Stimulated activated CD4-positive, alpha-beta T cell treated with anti-CD3 and anti-CD28 coated beads, TNF-alpha, amount 100 ng/mL, for 1 hour (primary cell): ENCODE measurements at regions not wholly inside any gene's neighbourhood (a gene's known extent, or its start where the extent isn't known, plus 50 kb on each side); places are given as distances from the start of the nearest gene placed in this dataset.

Experiments
- DNase-seq, 3 donors: peaks; one replicate each; pipeline ENCODE4 v3.0.0-alpha.2; 2020; ENCODE audit warnings: low read depth in 3 of 3, low spot score in 1 of 3

DNA sequence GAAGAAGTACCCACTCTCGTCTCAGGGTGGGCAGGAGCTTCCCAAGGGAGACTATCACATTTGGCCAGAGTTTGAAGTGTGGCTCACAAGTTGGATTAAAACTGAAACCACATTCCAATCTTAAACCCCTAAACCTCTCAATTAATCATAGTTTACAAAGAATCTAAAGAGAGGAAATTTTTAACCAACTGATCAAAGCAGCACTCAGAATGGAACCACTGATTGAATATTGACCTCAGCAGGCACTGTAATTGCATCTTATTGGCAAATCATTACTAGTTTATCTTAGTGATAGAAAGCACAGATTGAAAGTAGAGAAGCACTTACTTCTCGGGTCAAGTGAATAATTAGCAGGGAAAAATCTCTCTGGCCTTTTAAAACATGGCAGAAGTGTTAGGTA lies 491.6 kb downstream of the TOX3 start:
- no peak for DNase-seq

DNA sequence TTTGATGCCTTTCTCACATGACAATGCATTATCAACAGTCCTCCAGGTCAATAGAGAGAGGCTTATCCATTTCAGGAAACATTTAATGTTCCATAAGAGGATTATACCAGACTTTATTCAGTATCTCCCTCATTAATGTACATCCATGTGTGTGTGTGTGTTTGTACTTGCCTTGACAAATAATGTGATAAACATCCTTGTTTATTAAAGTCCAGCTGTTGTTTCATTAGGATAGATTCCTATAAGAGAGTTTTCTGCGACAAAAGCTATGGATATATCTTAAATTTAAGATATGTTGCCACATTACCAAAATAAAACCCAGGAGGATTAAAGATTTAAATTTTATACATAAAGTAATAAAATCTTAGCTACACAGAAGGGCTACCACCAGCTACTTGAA lies 492.6 kb downstream of the TOX3 start:
- DNase-seq: no peak

DNA sequence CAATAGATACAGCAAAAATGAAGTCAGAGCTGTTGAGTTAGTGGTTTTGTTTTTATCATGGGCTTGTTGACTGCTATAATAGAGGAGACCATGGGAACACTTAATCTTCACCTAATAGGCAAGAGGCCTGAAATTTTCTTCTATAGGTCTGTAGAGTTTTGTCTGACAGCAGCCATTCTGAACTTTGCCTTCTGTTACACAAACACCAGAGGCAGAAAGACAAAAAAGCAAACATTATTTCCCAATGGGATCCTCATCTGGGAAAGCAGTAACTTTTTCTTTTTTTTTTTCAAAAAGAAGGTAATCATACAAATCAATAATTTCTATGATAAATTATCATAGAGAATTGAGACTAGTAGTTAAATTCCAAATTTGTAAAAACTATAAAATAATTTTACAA lies 494.1 kb downstream of the TOX3 start:
- DNase-seq: no peak

DNA sequence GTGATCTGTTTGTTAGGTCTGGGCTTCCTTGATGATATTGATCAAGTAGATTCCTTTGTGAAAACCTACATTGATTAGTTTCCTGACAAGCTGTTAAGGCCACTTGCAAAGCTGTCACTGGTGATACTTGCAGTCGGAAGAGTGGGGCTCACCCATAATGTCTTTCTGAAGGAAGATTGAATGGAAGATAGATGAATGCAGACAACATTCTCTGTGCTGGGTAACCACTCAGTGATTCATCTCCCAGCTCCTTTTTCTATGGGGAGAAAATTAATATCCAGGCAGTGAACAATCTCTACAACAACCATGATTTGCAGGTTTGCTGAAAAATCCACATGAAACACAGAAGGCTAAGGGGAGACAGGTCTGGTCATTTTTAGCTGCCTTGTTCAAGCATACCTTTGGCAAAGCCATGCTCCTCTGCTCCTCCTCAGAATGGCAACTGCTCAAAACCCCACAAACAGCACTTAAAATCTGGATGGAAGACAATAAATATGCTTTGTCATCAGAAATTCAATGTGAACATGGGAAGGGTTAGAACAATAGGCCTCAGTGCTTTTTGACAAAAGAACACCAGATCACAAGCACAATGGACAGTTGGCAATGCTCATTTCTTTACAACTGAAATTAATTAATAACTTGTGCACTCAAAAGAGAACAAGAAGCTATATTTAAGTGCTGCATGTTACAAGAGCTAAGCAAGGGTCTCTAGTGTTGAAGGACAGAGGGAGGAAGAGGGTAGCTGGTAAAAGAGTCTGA lies 495.4 kb downstream of the TOX3 start:
- DNase-seq: no peak

DNA sequence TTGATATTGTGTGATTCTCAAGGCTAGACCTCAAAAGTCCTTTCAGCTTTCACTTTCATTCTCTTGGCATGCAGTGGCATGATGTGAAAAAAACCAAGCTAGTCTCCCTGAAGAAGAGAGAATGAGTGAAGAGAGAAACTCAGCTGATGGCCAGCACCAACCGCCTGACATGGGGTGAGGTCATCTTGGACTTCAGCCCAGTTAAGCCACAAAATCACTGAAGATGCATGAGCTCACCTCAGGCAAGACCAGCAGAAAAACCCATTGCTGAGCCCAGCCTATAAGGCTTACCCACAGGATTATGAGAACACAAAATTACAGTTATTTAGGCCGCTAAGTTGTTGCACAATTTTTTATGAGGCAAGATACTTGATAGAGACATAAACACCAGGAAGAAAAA lies 496.5 kb downstream of the TOX3 start:
- DNase-seq: no peak

DNA sequence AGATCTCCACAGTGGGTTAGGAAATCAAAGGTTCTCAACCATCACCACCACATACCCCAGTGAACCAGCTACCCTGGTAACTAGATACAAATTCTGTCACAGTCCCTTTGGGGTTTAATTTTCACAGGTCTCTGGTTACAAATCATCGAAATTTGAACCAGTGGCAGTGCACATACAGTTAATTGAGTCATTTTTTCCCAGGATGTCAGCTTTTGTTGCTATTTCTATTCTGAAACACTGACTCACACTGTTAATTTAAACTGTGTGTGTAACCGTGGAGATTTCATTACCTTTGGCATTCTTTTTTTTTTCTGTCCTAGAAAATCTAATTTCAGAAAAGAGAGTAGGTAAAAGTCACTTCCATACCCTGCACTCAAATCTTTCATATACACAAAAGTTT lies 511.5 kb downstream of the TOX3 start:
- DNase-seq: no peak

DNA sequence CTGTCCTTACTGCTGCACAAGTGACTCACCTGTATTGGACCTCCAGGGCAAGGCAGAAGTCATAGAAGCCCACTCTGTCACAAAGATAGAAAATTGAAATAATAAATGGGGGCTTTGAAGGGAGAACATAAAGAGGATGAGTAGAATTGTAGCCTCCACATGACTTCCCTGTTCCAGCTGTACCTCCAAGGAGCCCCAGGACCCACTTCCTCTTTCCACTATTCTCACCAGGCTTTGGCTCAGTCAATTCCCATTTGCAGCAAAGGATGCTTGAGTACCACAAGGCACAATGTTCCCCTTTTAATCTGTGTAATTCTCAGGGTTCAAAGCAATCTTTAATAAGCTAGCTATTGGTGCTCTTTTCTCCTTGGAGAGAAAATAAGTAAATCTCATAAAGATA lies 512.1 kb downstream of the TOX3 start:
- DNase-seq: no peak

DNA sequence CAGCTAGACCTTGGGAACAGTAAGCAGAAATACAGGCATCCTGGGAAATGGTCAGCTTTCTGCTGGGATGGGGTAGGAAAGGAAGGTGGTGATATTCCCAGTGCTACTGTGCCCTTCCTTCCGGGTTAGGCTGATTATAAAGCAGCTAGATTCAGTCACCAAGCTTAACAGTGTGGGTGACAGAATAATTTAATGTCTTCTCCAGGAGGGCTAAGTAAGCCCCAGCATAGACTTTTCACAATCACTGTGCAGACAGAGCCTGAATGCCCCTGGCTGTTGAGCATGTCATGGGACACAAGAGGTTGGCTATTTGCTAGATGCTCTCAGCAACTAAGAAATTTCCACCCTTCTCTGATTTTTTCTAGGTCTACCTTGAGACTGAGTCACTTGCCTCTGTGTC lies 513.0 kb downstream of the TOX3 start:
- DNase-seq: no peak

DNA sequence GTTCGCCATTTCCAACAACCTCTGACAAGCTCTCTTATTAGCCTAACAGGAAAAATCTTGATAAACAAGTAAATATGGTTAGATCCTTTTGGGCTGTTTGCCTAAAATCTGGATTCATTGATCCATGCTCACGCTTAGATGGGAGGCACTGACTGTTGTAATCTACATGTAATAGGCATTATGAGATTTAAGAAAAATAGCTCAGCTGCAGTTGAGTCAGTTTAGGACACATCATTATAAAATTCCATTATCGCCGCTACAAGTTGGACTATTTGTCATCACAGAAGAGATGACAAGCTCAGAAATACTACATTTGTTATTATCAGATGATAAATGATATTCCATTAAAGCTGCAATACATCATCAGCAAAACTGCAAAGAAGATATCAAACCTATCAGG lies 524.0 kb downstream of the TOX3 start:
- DNase-seq: no peak

DNA sequence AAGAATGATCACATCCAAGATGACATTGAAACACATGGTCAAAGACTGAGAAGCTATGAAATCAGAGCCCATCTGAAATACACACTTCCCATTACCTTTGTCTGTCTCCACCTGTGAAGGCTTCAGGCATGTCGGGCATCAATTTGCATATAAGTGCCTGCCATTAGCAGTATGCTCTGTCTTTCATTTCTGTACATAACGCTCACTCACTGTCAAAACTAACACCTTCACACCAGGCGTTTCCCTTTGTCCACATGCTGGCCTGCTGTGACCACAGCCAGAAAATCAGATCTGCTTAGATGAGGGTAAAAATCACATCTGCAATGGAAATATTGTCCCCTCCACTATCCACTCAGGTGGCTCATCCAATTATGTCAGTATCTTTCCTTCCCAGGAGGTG lies 524.8 kb downstream of the TOX3 start:
- no peak for DNase-seq

DNA sequence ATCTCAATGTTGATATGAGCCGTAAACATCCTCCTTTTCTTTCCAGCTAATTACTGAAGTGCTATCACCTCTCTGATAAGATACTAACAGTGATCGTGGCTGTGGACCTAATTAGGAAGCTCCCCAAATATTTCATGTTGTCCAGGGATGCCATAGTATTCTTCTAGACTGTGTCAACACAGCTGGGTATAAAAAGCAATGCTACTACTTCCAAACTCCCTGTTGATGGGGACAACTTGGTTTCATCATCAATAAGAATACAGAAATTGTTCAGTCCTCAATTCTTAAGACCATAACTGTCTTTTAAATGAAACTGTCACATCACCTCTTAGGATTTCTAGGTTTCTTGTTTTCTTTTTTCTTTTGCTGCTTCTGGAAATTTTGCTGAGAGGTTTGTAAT lies 530.6 kb downstream of the TOX3 start:
- no peak for DNase-seq

DNA sequence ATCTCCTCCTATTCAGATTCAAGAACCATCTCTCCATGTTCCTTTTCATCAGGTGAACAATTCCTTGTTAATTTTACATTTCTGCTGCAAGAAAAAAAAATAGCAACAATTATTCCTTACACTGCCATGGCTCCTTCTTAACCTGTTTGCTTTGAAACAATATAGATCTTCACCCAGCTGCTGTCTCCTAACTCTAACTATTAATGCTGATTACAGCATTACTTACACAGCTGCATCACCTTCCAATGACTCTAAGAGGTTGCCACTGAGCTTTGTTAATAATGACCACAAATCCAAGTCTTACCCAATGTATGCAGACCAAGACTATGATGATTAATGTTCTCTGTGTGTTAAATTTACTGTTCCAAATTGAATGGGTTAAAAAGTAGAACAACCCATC lies 541.4 kb downstream of the TOX3 start:
- DNase-seq: no peak

DNA sequence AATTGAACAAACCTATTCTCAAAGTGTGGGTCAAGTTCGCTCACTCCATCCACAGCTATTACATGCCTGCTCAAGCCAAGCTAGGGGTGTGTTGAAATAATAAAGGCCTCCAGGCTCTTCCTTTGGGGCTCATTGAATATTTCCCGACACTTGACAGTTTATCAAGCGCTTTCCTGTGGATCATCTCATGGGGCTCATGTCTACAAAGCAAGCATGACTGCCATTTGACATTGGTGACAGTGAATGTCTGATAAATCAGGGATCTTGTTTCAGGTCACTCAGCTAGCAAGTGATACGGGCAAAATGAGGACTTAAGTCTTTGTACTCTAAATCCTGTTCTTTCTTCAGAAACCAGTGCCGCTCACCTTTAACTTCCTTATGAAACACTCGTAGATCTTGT lies 542.6 kb downstream of the TOX3 start:
- no peak for DNase-seq

DNA sequence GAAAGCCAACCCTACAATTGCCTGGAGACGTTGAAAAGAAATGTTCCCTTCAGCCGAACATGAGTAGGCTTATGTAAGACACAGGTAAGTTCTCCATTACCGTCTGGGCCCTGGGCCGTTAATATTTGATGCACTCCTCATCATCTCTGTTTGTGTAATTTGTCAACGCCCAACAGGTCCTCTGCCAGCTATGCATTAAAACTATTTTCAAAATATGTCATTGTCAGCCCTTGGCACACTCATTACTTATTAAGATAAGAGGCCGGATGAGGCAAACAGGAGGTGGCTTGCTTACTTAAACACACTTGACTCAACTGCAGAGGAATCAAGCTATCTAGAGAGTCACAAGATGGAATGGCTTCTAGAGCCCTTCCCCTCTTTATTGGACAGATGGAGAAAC lies 544.9 kb downstream of the TOX3 start:
- DNase-seq: no peak

DNA sequence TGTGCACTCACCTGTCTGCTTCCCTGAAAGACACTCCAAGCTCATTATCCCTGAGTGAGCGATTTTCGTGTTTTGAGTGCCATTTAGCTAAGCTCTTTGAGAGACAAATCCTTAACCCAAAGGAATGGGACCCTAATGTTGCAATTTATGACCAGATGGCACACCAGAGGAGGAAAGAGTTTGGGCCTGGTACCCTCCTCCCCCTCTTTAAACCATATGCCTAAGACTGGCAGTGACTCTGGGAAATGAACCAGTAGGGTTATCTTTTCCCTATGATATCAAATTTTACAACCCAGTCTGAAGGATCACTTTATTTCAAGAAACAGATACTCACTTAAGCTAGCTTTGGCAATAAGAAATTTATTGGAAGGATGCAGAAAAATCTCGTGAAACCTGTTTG lies 550.4 kb downstream of the TOX3 start:
- DNase-seq: no peak

DNA sequence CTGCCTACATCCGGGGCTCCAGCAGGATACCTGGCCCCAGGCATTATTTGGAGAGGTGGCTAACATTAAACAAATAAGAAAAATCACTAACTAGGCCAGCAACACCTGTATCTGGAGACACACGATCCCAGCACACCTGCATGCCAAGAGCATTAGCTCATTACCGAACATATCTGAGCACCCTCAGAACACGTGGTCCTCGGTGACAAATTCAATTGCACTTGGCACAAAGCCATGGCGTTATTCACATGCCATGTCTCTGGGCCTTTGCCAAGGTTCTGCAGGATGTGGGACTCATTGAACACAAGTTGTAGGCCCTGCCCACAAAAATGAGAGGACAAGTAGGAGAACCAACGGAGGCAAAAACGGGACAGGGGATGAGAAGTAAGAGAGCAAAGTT lies 552.3 kb downstream of the TOX3 start:
- DNase-seq: no peak

DNA sequence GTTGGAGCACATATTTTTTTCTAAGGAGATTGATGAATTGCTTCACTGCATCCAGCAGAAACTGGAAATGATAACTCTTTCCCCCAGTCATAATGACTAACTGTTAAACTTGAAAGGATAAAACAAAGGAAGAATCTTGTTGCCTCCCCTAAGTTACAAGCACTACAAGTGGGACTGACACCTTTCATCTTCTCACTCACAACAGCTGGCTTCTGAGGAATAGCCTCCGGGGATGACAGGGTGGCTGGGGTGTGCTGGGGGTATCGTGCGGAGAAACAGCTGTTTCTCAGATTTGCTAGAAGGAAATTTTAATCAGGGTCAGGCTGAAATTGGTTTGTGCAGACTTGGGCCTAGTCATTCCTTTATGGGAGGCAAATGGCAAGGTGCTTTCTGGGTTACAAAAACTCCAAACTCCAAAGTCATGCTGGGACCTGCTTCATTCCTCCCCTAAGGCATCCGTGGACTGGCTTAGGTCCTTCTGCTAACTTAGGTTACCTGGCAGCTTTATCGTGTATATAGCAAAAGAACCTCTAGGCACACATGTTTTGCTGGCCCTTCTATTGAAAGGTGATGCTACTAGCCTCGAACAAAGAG lies 557.2 kb downstream of the TOX3 start:
- no peak for DNase-seq

DNA sequence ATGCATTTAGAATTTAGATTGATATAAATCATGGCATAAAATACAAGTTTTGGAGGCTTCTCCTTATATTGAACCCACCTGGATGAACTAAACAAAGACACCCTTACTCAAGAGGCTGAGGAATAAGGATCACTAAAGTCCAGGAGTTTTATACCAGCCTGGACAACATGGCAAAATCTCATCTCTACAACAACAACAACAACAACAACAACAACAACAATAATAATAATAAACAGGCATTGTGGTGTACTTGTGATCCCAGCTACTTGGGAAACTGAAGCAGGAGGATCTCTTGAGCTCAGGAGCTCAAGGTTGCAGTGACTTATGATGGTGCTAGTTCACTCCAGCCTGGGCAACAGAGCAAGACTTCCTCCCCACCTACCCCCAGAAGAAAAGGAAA lies 558.0 kb downstream of the TOX3 start:
- DNase-seq: no peak

DNA sequence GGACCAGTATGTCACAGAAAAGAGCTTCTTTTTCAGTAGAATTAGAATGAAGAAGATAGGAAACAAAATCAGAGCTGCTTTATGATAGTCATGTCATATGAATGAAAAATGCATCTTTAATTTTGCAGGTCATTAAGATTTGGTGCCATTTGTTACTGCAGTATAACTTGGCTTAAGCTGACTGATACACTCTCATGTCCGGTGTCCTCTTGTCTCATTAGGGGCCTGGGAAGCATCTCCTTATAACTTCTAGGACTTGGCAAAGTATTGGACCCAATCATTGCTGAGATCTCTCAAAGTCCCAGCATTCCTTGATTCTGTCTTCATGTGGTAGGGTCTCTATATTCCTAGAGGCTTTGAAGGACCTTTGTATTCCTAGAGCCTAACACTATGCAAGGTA lies 559.4 kb downstream of the TOX3 start:
- no peak for DNase-seq

DNA sequence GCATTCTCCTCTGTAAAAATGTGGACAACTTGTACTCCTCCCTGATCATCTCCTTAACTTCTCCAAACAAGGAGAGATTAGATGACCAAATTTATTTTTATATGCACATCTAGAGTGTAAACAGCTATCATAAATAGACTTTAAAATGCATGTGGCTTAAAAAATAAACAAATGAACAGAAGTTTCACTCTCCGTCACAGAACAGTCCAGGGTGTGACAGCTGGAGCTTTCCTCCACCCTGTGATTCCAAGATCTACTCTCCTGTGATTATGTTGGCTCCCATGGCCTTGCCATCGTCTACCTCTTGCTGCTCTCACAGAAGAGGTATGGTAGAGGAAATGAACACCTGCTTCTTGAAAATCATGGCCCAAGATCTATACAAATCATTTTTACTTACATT lies 560.2 kb downstream of the TOX3 start:
- DNase-seq: no peak

DNA sequence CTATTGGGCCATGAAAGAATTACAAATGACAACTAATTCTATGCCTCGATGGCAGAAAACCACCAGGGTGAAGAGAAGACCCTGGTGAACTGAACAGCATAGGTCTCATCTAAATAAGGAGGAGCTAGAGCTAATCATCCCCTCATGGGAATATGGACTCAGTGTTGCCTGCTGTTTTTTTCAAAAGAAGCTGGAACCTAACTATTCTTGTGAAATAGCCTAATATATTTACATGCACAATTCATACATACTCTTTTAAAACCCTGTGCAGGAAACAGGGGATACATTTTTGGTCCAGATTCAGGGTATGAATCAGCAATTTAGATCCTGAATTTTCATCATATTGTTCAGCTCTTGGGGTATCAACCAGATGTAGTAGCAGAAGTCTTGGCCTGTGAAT lies 560.6 kb downstream of the TOX3 start:
- no peak for DNase-seq

DNA sequence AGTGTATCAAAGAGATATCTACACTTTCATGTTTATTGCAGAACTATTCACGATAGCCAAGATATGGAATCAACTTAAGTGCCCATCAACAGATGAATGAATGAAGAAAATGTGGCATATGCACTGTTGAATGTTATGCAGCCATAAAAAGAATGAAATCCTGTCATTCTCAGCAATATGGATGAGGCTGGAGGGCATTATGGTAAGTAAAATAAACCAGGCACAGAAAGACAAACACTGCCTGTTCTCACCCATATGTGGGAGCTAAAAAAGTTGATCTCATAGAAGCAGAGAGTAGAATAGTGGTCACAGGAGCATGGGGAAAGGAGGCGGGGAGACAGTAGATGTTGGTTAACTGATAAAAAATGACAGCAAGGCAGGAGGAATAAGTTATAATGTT lies 561.8 kb downstream of the TOX3 start:
- no peak for DNase-seq

DNA sequence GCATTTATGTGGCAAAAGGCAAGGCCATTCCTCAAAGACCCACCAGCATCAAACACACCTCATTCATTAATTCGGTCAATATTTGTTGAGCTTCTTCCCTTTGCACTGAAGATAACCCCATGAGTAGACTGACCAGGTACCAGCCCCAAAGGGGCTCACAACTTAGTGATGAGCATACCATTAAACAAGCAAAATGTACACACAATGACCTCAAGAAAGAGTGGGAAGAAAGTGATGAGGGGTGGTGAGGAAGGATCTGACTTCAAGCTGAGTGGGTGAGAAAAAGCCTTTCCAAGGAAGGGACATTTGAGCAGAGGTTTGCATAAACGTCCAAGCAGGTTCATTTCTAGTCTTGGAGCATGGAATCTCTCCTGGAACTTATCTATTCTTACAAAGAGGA lies 562.5 kb downstream of the TOX3 start:
- DNase-seq: no peak
